Activated naive CD4-positive, alpha-beta T cell treated with anti-CD3 and anti-CD28 coated beads, Interleukin-2, amount 50 U/mL, for 24 hours (primary cell): ENCODE measurements at regions not wholly inside any gene's neighbourhood (a gene's known extent, or its start where the extent isn't known, plus 50 kb on each side); places are given as distances from the start of the nearest gene placed in this dataset.

Experiments used
- H3K27ac Mint-ChIP-seq: one replicate; pipeline ENCODE4 v1.8.0; 2021; ENCODE audit warnings: mild to moderate bottlenecking, mixed read lengths
- H3K27me3 Mint-ChIP-seq: one replicate; pipeline ENCODE4 v1.8.0; 2021; ENCODE audit warnings: mixed read lengths
- H3K36me3 Mint-ChIP-seq: one replicate; pipeline ENCODE4 v1.8.0; 2021; ENCODE audit warnings: mixed read lengths
- H3K4me1 Mint-ChIP-seq: one replicate; pipeline ENCODE4 v1.8.0; 2021; ENCODE audit warnings: mixed read lengths
- H3K4me3 Mint-ChIP-seq: one replicate; pipeline ENCODE4 v1.8.0; 2021; ENCODE audit warnings: mild to moderate bottlenecking, mixed read lengths
- H3K9me3 Mint-ChIP-seq: one replicate; pipeline ENCODE4 v1.8.0; 2021; ENCODE audit warnings: mixed read lengths

- Mint-ChIP-seq H3K27me3 (peaks cover 4% of the 10 kb centered on the region), H3K36me3 (no peaks in the 10 kb centered on the region), H3K4me3 (no peak overlapping the region), H3K27ac (no peak overlapping the region), H3K9me3 (no peaks in the 10 kb centered on the region), H3K4me1 (no peaks in the 10 kb centered on the region)
These were observed 74.0 kb downstream of the C3orf85 start for GRCh38 chr3:109210501-109210900.

GRCh38 chr3:109211941-109212340, 75.4 kb downstream of the C3orf85 start:
- H3K4me3 Mint-ChIP-seq: no peak overlapping the region
- H3K27me3 Mint-ChIP-seq: peaks cover 6% of the 10 kb centered on the region
- no peak overlapping the region for H3K27ac Mint-ChIP-seq
- H3K9me3 Mint-ChIP-seq: no peaks in the 10 kb centered on the region
- H3K4me1 Mint-ChIP-seq: no peaks in the 10 kb centered on the region
- H3K36me3 Mint-ChIP-seq: no peaks in the 10 kb centered on the region

- no peaks in the 10 kb centered on the region for H3K36me3 Mint-ChIP-seq
- no peak overlapping the region for H3K4me3 Mint-ChIP-seq
- H3K27me3 Mint-ChIP-seq: peaks cover 6% of the 10 kb centered on the region
- H3K27ac Mint-ChIP-seq: no peak overlapping the region
- H3K9me3 Mint-ChIP-seq: no peaks in the 10 kb centered on the region
- no peaks in the 10 kb centered on the region for H3K4me1 Mint-ChIP-seq
These were observed 76.8 kb downstream of the C3orf85 start for GRCh38 chr3:109213321-109213720.

GRCh38 chr3:109224333-109224732, 87.8 kb downstream of the C3orf85 start:
- H3K9me3 Mint-ChIP-seq: no peaks in the 10 kb centered on the region
- no peaks in the 10 kb centered on the region for H3K36me3 Mint-ChIP-seq
- H3K27me3 Mint-ChIP-seq: no peaks in the 10 kb centered on the region
- H3K27ac Mint-ChIP-seq: no peak overlapping the region
- no peak overlapping the region for H3K4me3 Mint-ChIP-seq
- no peaks in the 10 kb centered on the region for H3K4me1 Mint-ChIP-seq

GRCh38 chr3:109225516-109225915, 89.0 kb downstream of the C3orf85 start:
- Mint-ChIP-seq H3K27me3 (peaks cover 1% of the 10 kb centered on the region), H3K9me3 (no peaks in the 10 kb centered on the region), H3K4me3 (no peak overlapping the region), H3K4me1 (no peaks in the 10 kb centered on the region), H3K36me3 (no peaks in the 10 kb centered on the region), H3K27ac (no peak overlapping the region)

GRCh38 chr3:109228391-109229080, 87.8 kb downstream of the DPPA2 start:
- H3K4me3 Mint-ChIP-seq: no peak overlapping the region
- H3K27ac Mint-ChIP-seq: no peak overlapping the region
- H3K4me1 Mint-ChIP-seq: no peaks in the 10 kb centered on the region
- peaks cover 11% of the 10 kb centered on the region for H3K9me3 Mint-ChIP-seq
- H3K27me3 Mint-ChIP-seq: peaks cover 3% of the 10 kb centered on the region
- no peaks in the 10 kb centered on the region for H3K36me3 Mint-ChIP-seq

- Mint-ChIP-seq H3K9me3 (peaks cover 11% of the 10 kb centered on the region), H3K27me3 (peaks cover 3% of the 10 kb centered on the region), H3K36me3 (no peaks in the 10 kb centered on the region), H3K4me1 (no peaks in the 10 kb centered on the region), H3K27ac (no peak overlapping the region), H3K4me3 (no peak overlapping the region)
These were observed 87.0 kb downstream of the DPPA2 start for GRCh38 chr3:109229174-109229847.

GRCh38 chr3:109234300-109234699, 82.0 kb downstream of the DPPA2 start:
- peaks cover 3% of the 10 kb centered on the region for H3K27me3 Mint-ChIP-seq
- no peak overlapping the region for H3K27ac Mint-ChIP-seq
- H3K4me1 Mint-ChIP-seq: no peaks in the 10 kb centered on the region
- no peaks in the 10 kb centered on the region for H3K36me3 Mint-ChIP-seq
- peaks cover 18% of the 10 kb centered on the region for H3K9me3 Mint-ChIP-seq
- no peak overlapping the region for H3K4me3 Mint-ChIP-seq

- no peak overlapping the region for H3K4me3 Mint-ChIP-seq
- H3K27me3 Mint-ChIP-seq: no peaks in the 10 kb centered on the region
- no peaks in the 10 kb centered on the region for H3K36me3 Mint-ChIP-seq
- H3K4me1 Mint-ChIP-seq: no peaks in the 10 kb centered on the region
- H3K27ac Mint-ChIP-seq: peak overlapping the region; percentile 37
- peaks cover 7% of the 10 kb centered on the region for H3K9me3 Mint-ChIP-seq
These were observed 74.7 kb downstream of the DPPA2 start for GRCh38 chr3:109241459-109242186.

- H3K9me3 Mint-ChIP-seq: peaks cover 3% of the 10 kb centered on the region
- H3K4me1 Mint-ChIP-seq: no peaks in the 10 kb centered on the region
- no peak overlapping the region for H3K4me3 Mint-ChIP-seq
- no peaks in the 10 kb centered on the region for H3K27me3 Mint-ChIP-seq
- no peak overlapping the region for H3K27ac Mint-ChIP-seq
- no peaks in the 10 kb centered on the region for H3K36me3 Mint-ChIP-seq
These were observed 74.2 kb downstream of the DPPA2 start for GRCh38 chr3:109242187-109242523.
